ENCODE measurements at regions not wholly inside any gene's neighbourhood (a gene's known extent, or its start where the extent isn't known, plus 50 kb on each side); places are given as distances from the start of the nearest gene placed in this dataset.

GRCh38 chr4:1540601-1541375 lies 134.5 kb upstream of the NKX1-1 start:
- DNase-seq = no peak

GRCh38 chr4:1539859-1540600 lies 133.8 kb upstream of the NKX1-1 start:
- DNase-seq = no peak

- DNase-seq = no peak
These were observed 132.9 kb upstream of the NKX1-1 start for GRCh38 chr4:1538941-1539772.

GRCh38 chr4:1538096-1538410 lies 131.8 kb upstream of the NKX1-1 start:
- DNase-seq = no peak

GRCh38 chr4:1537410-1538095 lies 131.3 kb upstream of the NKX1-1 start:
- DNase-seq = no peak

GRCh38 chr4:1536579-1537409 lies 130.6 kb upstream of the NKX1-1 start:
- no peak for DNase-seq

- DNase-seq = no peak
These were observed 129.8 kb upstream of the NKX1-1 start for GRCh38 chr4:1535926-1536578.

GRCh38 chr4:1534876-1535526 lies 128.8 kb upstream of the NKX1-1 start:
- no peak for DNase-seq

GRCh38 chr4:1534095-1534872 lies 128.0 kb upstream of the NKX1-1 start:
- no peak for DNase-seq

GRCh38 chr4:1533501-1534064 lies 127.3 kb upstream of the NKX1-1 start:
- no peak for DNase-seq

- no peak for DNase-seq
These were observed 126.5 kb upstream of the NKX1-1 start for GRCh38 chr4:1532549-1533395.

GRCh38 chr4:1531683-1532548 lies 125.7 kb upstream of the NKX1-1 start:
- DNase-seq = no peak

GRCh38 chr4:1530356-1530755 lies 124.1 kb upstream of the NKX1-1 start:
- DNase-seq = no peak

- no peak for DNase-seq
These were observed 118.5 kb upstream of the NKX1-1 start for GRCh38 chr4:1524761-1525160.

GRCh38 chr4:1523907-1524636 lies 117.8 kb upstream of the NKX1-1 start:
- no peak for DNase-seq

GRCh38 chr4:1523506-1523905 lies 117.3 kb upstream of the NKX1-1 start:
- DNase-seq = no peak

- DNase-seq = no peak
These were observed 116.8 kb upstream of the NKX1-1 start for GRCh38 chr4:1523033-1523432.

Measured in midbrain (tissue), 1 donor.